Coronary artery (tissue), 2 donors: ENCODE measurements at regions not wholly inside any gene's neighbourhood (a gene's known extent, or its start where the extent isn't known, plus 50 kb on each side); places are given as distances from the start of the nearest gene placed in this dataset.

Source experiments
- DNase-seq: peaks from one replicate; pipeline ENCODE4 v3.0.0-alpha.2; 2017; ENCODE audit warnings: low spot score
- H3K27ac ChIP-seq, 2 donors: fragments of 200-600 bp; sonication (generic); one replicate each; pipeline ENCODE4 v1.5.1; 2016 to 2019
- H3K4me3 ChIP-seq: fragments of 200-600 bp; sonication (generic); 2 replicates; pipeline ENCODE4 v1.5.1; 2016; ENCODE audit warnings: mild to moderate bottlenecking, moderate library complexity
- TF ChIP-seq, protein P1 (sequence below): fragments of 200-600 bp; sonication (generic); IDR thresholded peaks from one replicate; pipeline ENCODE4 v1.5.1; 2019; ENCODE audit warnings: antibody characterized with exemption

DNA sequence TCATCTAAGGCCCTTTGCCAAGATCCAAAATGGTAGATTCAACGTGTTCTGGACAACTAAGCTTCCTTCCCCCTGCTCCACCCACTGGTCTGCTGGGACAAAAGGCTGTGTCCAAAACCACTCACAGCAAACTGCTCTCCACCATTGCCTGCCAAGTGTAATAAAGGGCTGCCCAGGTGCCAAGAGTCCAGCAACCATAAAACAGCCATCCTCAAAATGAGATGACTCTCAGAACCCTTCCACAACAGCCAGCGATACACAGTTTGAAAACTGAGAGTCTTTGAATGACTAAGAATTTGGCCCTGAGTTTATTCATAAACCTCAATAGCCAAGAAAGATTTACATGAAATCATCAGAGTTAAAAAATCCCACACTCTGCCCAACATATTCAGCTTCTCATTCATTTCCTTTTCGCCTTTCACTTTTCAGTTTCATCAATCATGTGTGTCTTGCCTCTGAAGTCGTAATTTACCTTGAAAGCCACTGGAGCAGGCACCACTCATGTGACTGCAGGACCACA lies 658.1 kb upstream of the MGMT start:
- TF ChIP-seq, protein P1, sequence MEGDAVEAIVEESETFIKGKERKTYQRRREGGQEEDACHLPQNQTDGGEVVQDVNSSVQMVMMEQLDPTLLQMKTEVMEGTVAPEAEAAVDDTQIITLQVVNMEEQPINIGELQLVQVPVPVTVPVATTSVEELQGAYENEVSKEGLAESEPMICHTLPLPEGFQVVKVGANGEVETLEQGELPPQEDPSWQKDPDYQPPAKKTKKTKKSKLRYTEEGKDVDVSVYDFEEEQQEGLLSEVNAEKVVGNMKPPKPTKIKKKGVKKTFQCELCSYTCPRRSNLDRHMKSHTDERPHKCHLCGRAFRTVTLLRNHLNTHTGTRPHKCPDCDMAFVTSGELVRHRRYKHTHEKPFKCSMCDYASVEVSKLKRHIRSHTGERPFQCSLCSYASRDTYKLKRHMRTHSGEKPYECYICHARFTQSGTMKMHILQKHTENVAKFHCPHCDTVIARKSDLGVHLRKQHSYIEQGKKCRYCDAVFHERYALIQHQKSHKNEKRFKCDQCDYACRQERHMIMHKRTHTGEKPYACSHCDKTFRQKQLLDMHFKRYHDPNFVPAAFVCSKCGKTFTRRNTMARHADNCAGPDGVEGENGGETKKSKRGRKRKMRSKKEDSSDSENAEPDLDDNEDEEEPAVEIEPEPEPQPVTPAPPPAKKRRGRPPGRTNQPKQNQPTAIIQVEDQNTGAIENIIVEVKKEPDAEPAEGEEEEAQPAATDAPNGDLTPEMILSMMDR = no peak
- H3K27ac ChIP-seq = peak overlapping the region in 1 of 2 donors; percentile 51
- no peak overlapping the region for H3K4me3 ChIP-seq
- DNase-seq = no peak

DNA sequence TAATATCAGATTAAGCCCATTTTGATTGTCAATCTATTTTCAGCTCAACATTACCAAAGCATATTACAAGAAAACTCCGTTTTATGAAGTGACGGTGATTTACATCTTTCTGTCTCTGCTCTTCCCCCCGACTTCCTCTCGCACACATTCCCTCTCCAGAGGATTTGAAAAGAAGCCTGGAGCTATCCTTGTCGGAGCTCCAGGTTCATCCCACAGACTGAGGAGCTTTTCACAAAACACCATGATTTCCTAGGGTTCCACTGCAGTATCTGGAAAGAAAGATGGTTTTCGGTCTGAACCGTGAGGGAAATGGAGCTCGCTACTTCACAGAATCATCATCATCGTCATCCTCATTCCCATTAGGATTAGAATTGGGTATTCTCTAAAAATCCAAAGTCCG lies 655.5 kb upstream of the MGMT start:
- Histone ChIP-seq H3K4me3 (no peak overlapping the region), H3K27ac (no peak overlapping the region)
- TF ChIP-seq, protein P1 = no peak
- no peak for DNase-seq

DNA sequence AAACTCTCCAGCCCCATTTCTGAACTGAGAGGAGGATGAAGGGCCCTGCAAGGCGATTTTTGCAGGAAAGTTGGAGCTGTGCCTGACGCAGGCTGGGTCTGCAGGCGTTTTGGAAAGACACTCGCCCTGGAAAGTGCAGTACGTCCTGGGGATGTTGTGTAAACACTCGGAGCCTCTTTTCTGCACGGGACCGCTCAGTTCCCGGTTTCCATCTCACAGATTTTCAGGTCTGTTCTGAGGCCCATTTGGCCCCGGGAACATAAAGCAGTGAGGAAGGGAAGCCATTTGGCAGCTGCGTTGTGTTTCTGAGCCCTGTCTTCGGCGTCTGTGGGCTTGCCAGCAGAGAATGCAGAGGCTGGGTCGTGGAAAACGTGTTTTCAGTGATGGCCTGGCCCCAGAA lies 655.0 kb upstream of the MGMT start:
- Histone ChIP-seq H3K4me3 (no peak overlapping the region), H3K27ac (no peak overlapping the region)
- no peak for DNase-seq
- TF ChIP-seq, protein P1 = no peak

DNA sequence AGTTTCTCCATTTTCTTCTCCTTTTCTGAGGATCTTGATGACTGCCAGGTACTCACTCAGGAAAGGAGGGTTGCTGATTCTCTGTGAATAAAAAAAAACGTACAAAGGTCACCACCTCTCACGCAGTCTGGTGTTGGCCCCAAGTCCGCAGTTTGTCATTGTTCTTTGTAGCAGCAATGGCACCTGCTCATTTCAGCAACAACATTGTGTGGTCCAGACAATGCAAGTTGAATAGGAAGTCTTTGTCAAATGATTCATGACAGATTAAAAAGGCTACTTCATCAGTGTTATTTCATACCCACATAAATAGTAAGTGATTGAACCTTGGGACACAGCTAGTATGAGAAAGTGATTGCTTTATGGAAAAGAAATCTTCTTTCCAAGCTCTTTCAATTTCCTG lies 653.5 kb upstream of the MGMT start:
- no peak overlapping the region for H3K27ac ChIP-seq
- TF ChIP-seq, protein P1 = no peak
- H3K4me3 ChIP-seq = no peak overlapping the region
- no peak for DNase-seq

DNA sequence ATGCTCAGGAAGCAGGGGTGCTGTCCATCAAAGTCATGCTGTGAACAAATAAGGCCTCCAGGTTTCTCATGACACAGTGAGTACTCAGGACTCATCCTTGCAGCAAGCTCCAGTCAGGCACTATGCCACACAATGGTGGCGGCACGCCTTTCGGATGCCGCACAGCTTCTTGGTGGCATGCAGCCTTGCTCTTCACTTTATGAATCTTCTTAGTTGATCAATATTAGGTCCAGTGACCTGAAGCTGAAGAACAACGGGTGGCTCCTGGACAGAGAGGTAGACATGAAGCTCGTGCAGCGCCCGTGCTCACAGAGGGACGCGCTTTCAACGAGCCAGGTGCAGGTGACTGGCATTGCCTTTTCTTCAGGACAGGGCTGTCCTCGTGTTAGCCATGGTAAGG lies 653.0 kb upstream of the MGMT start:
- TF ChIP-seq, protein P1 = no peak
- DNase-seq = no peak
- Histone ChIP-seq H3K4me3 (no peak overlapping the region), H3K27ac (no peak overlapping the region)

DNA sequence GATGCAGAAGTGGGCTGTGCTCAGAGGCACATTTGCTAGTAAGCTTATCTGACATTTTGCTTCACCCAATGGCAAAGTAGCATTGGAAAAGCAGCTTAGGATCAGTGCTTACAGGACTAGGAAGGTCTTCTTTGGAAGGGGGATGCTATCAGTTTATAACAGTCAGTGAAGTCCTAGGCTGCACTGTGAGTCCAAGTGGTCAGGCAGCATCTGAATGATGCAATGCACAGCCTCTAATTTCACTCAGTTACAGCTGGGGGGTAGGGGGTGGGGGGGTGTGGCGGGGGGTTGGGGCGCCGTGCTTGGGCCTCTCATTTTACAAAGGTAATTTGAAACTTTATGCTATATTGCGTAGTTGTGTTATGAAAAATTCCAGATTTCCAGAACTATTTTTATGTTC lies 652.3 kb upstream of the MGMT start:
- TF ChIP-seq, protein P1 = no peak
- Histone ChIP-seq H3K4me3 (no peak overlapping the region), H3K27ac (no peak overlapping the region)
- no peak for DNase-seq

DNA sequence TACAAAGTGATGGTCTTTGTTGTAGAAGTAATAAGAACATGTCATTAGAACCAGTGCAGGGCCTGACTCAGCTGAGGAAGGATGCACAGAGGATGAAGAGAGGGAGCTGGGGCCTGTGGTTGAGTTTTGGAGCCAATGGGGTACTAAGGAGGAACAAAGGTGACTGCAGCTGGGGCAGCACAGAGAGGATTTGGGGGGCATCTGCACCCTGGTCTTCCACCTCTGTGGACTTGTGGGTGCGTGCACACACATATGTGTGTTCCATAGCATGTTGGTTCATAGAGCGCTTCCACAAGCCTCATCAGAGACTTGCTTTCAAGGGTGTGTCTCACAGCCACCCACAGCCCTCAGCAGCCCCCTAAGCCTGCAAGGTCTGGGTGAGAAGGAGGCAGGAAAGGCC lies 650.3 kb upstream of the MGMT start:
- no peak overlapping the region for H3K4me3 ChIP-seq
- TF ChIP-seq, protein P1 = no peak
- no peak overlapping the region for H3K27ac ChIP-seq
- no peak for DNase-seq
